Caco-2 (cell line): ENCODE measurements at regions not wholly inside any gene's neighbourhood (a gene's known extent, or its start where the extent isn't known, plus 50 kb on each side); places are given as distances from the start of the nearest gene placed in this dataset.

ENCODE experiments used
- BruUV-seq: library from RNA; stranded (reverse); fragments of 400-500 nt; replicated peaks from 2 replicates; lab custom pipeline; 2021; lab: Mats Ljungman, UMichigan
- CTCF ChIA-PET: fragments of 300-600 bp; sonication (Branson Sonifier 250); formaldehyde crosslinking; loops from one replicate; lab custom pipeline; 2022; ENCODE audit warnings: antibody characterized with exemption; lab: Charles Lee
- POLR2A ChIA-PET: fragments of 300-600 bp; sonication (Branson Sonifier 250); formaldehyde crosslinking; loops from one replicate; lab custom pipeline; 2022; ENCODE audit warnings: antibody characterized with exemption; lab: Charles Lee
- DNase-seq, 2 experiments: peaks; one replicate each; pipeline versions ENCODE4 v3.0.0 to v3.0.0-alpha.2; 2020 to 2022
- H3K27me3 ChIP-seq: replicated peaks from 2 replicates; pipeline ENCODE4 v1.6.0; 2011; ENCODE audit warnings: low read length; ENCODE audit not compliant: control insufficient read depth, insufficient read depth
- H3K36me3 ChIP-seq: 2 replicates; pipeline ENCODE4 v1.5.1; 2011; ENCODE audit warnings: low read length; ENCODE audit not compliant: control insufficient read depth, insufficient read depth
- H3K4me1 ChIP-seq: fragments of 250-450 bp; sonication (Bioruptor Pico); 2 replicates; pipeline ENCODE4 v1.5.1; 2020; ENCODE audit warnings: mild to moderate bottlenecking
- H3K4me3 ChIP-seq: 2 replicates; pipeline ENCODE4 v1.5.1; 2011; ENCODE audit warnings: low read depth, mild to moderate bottlenecking, control low read depth, low read length
- H3K9me3 ChIP-seq: fragments of 250-450 bp; sonication (Bioruptor Pico); 2 replicates; pipeline ENCODE4 v1.5.1; 2020; ENCODE audit warnings: mild to moderate bottlenecking, moderate library complexity
- H3K27ac Mint-ChIP-seq: one replicate; pipeline ENCODE4 v1.8.0; 2022; ENCODE audit warnings: mixed read lengths; ENCODE audit not compliant: unreplicated experiment
- H3K27me3 Mint-ChIP-seq: one replicate; pipeline ENCODE4 v1.8.0; 2022; ENCODE audit warnings: mixed read lengths; ENCODE audit not compliant: insufficient read depth, unreplicated experiment
- H3K36me3 Mint-ChIP-seq: one replicate; pipeline ENCODE4 v1.8.0; 2022; ENCODE audit warnings: mild to moderate bottlenecking, mixed read lengths; ENCODE audit not compliant: insufficient read depth, unreplicated experiment
- H3K4me1 Mint-ChIP-seq: one replicate; pipeline ENCODE4 v1.8.0; 2022; ENCODE audit warnings: low read depth, mixed read lengths; ENCODE audit not compliant: unreplicated experiment
- H3K4me3 Mint-ChIP-seq: one replicate; pipeline ENCODE4 v1.8.0; 2022; ENCODE audit warnings: mild to moderate bottlenecking, moderate library complexity, mixed read lengths; ENCODE audit not compliant: unreplicated experiment
- H3K9me3 Mint-ChIP-seq: one replicate; pipeline ENCODE4 v1.8.0; 2022; ENCODE audit warnings: mixed read lengths; ENCODE audit not compliant: unreplicated experiment
- CTCF ChIP-seq, 2 experiments: fragments of 200-600 bp in 1 of 2; IDR thresholded peaks; 1 replicate in 1 of 2; 2 replicates in 1 of 2; pipeline versions ENCODE4 v1.5.1 to v1.8.0; 2011 to 2022; ENCODE audit warnings: antibody characterized with exemption in 1 of 2, control low read depth in 1 of 2, inconsistent platforms in 1 of 2, low read depth in 1 of 2, low read length in 1 of 2, mild to moderate bottlenecking in 1 of 2, moderate library complexity in 1 of 2; ENCODE audit not compliant: insufficient read depth in 1 of 2, severe bottlenecking in 1 of 2, unreplicated experiment in 1 of 2
- intact Hi-C: fragments of 100-400 bp; cut with micrococcal nuclease; formaldehyde crosslinking; loops from one replicate; pipeline ENCODE4 v1.10.0; 2022; ENCODE audit not compliant: unreplicated experiment

GRCh38 chr1:4603295-4604110, 50.9 kb upstream of the AJAP1 start:
- no peaks in the 10 kb centered on the region for H3K4me1 Mint-ChIP-seq
- H3K9me3 ChIP-seq: no peaks in the 10 kb centered on the region
- no peaks in the 10 kb centered on the region for H3K27me3 ChIP-seq
- no TSS peak for BruUV-seq
- no peak for DNase-seq
- H3K4me3 ChIP-seq: no peak overlapping the region
- peaks cover 9% of the 10 kb centered on the region for H3K9me3 Mint-ChIP-seq
- no peaks in the 10 kb centered on the region for H3K4me1 ChIP-seq
- ChIA-PET CTCF (no interaction called here), POLR2A (no interaction called here)
- TF ChIP-seq CTCF (IDR thresholded peaks at IDR 0.05; ENCODE audit: insufficient read depth in 1 of 2, low read depth in 1 of 2, low read length in 1 of 2, severe bottlenecking in 1 of 2, unreplicated experiment in 1 of 2): no peak
- no peak overlapping the region for H3K4me3 Mint-ChIP-seq
- intact Hi-C loops: no loop called here
- no peaks in the 10 kb centered on the region for H3K36me3 Mint-ChIP-seq
- no peaks in the 10 kb centered on the region for H3K36me3 ChIP-seq
- H3K27me3 Mint-ChIP-seq: peaks cover 11% of the 10 kb centered on the region
- no peak overlapping the region for H3K27ac Mint-ChIP-seq
